GM12864 (cell line): ENCODE measurements at regions not wholly inside any gene's neighbourhood (a gene's known extent, or its start where the extent isn't known, plus 50 kb on each side); places are given as distances from the start of the nearest gene placed in this dataset.
"Not testable (repeated sequence)": the region's sequence is repeated elsewhere in the genome, so short reads cannot be mapped to it uniquely, and the experiment has no call there.

Experiments used
- DNase-seq: peaks from one replicate; pipeline ENCODE4 v3.0.0-alpha.2; 2011; ENCODE audit warnings: low read depth
- H3K4me3 ChIP-seq: 2 replicates; pipeline ENCODE4 v1.5.1; 2011; ENCODE audit warnings: mild to moderate bottlenecking, low read depth, low read length, control low read depth
- CTCF ChIP-seq: IDR thresholded peaks from 2 replicates; pipeline ENCODE4 v1.5.1; 2011; ENCODE audit warnings: low read depth, mild to moderate bottlenecking, moderate library complexity, low read length, control low read depth, inconsistent platforms; ENCODE audit errors: missing control alignments

GRCh38 chr2:150212722-150213171 is 274.7 kb downstream of the RND3 start:
- no peak for TF ChIP-seq CTCF
- H3K4me3 ChIP-seq: no peak overlapping the region
- no peak for DNase-seq

GRCh38 chr2:150211164-150211631 is 276.3 kb downstream of the RND3 start:
- H3K4me3 ChIP-seq: no peak overlapping the region
- no peak for DNase-seq
- TF ChIP-seq CTCF: no peak

GRCh38 chr2:150209746-150210145 is 277.7 kb downstream of the RND3 start:
- H3K4me3 ChIP-seq: no peak overlapping the region
- no peak for DNase-seq
- no peak for TF ChIP-seq CTCF

GRCh38 chr2:150208689-150209088 is 278.8 kb downstream of the RND3 start:
- TF ChIP-seq CTCF: no peak
- no peak for DNase-seq
- H3K4me3 ChIP-seq: no peak overlapping the region

- H3K4me3 ChIP-seq: no peak overlapping the region
- no peak for DNase-seq
- no peak for TF ChIP-seq CTCF
These were observed 279.5 kb downstream of the RND3 start for GRCh38 chr2:150207979-150208378.

GRCh38 chr2:150204451-150204850 is 283.0 kb downstream of the RND3 start:
- DNase-seq: no peak

GRCh38 chr2:150194816-150195215 is 292.7 kb downstream of the RND3 start:
- H3K4me3 ChIP-seq, DNase-seq: not testable (repeated sequence)

More at GRCh38 chr2:150204451-150204850, 283.0 kb downstream of the RND3 start:
- H3K4me3 ChIP-seq: no peak overlapping the region
- no peak for TF ChIP-seq CTCF
